ENCODE measurements at regions not wholly inside any gene's neighbourhood (a gene's known extent, or its start where the extent isn't known, plus 50 kb on each side); places are given as distances from the start of the nearest gene placed in this dataset.

GRCh38 chr5:67774267-67774552, 441.3 kb upstream of the PIK3R1 start:
- TF ChIP-seq CTCF (IDR thresholded peaks at IDR 0.05; ENCODE audit: extremely low read depth in 1 of 2, insufficient read depth in 1 of 2, low read depth in 1 of 2, low read length in 2 of 2) (no peak), POLR2A (IDR thresholded peaks at IDR 0.05; ENCODE audit: low read depth, low read length) (no peak)

Measured in endothelial cell of umbilical vein (primary cell).